ENCODE measurements at regions not wholly inside any gene's neighbourhood (a gene's known extent, or its start where the extent isn't known, plus 50 kb on each side); places are given as distances from the start of the nearest gene placed in this dataset.

- Histone ChIP-seq H3K27ac (ENCODE audit: low read depth in 1 of 2, low read length in 2 of 2) (no peak overlapping the region), H3K9ac (ENCODE audit: insufficient read depth, low read length, poor library complexity, severe bottlenecking) (no peak overlapping the region), H3K4me1 (ENCODE audit: control insufficient read depth in 1 of 2, insufficient read depth in 2 of 2, low read length in 2 of 2) (no peaks in the 10 kb centered on the region), H3K4me3 (replicated peaks in 1 of 3; ENCODE audit: low read depth in 2 of 3, low read length in 3 of 3) (no peak overlapping the region), H3K9me3 (replicated peaks in 1 of 2; ENCODE audit: control insufficient read depth in 1 of 2, insufficient read depth in 1 of 2, low read length in 2 of 2) (peaks cover 0 to 7% of the 10 kb centered on the region in 2 donors), H3K79me2 (ENCODE audit: insufficient read depth, low read length) (no peaks in the 10 kb centered on the region), H3K36me3 (replicated peaks in 1 of 2; ENCODE audit: control insufficient read depth in 1 of 2, insufficient read depth in 2 of 2, low read length in 2 of 2) (no peaks in the 10 kb centered on the region), H3K27me3 (ENCODE audit: control insufficient read depth in 2 of 2, insufficient read depth in 2 of 2, low read length in 2 of 2) (no peaks in the 10 kb centered on the region), H2AFZ (ENCODE audit: insufficient read depth, low read depth, low read length, poor library complexity, severe bottlenecking) (no peak overlapping the region), H3K4me2 (replicated peaks; ENCODE audit: extremely low read depth, low read length, poor library complexity, severe bottlenecking) (no peak overlapping the region), H4K20me1 (ENCODE audit: insufficient read depth, low read length) (no peaks in the 10 kb centered on the region)
- H3K4me3 Mint-ChIP-seq = no peak overlapping the region
- H3K27me3 Mint-ChIP-seq (ENCODE audit: low read depth in 3 of 3) = no peaks in the 10 kb centered on the region
- WGBS (ENCODE audit: insufficient coverage) = 76% methylated on average over 2 of the region's 3 CpGs
- H3K4me1 Mint-ChIP-seq = no peaks in the 10 kb centered on the region
- intact Hi-C loops (cut with micrococcal nuclease) = no loop called here
- H3K36me3 Mint-ChIP-seq = no peaks in the 10 kb centered on the region
- no peak for DNase-seq
- peaks cover 0 to 9% (median 3%) of the 10 kb centered on the region in 7 donors for H3K9me3 Mint-ChIP-seq
- H3K27ac Mint-ChIP-seq = no peak overlapping the region
- TF ChIP-seq, protein P1, sequence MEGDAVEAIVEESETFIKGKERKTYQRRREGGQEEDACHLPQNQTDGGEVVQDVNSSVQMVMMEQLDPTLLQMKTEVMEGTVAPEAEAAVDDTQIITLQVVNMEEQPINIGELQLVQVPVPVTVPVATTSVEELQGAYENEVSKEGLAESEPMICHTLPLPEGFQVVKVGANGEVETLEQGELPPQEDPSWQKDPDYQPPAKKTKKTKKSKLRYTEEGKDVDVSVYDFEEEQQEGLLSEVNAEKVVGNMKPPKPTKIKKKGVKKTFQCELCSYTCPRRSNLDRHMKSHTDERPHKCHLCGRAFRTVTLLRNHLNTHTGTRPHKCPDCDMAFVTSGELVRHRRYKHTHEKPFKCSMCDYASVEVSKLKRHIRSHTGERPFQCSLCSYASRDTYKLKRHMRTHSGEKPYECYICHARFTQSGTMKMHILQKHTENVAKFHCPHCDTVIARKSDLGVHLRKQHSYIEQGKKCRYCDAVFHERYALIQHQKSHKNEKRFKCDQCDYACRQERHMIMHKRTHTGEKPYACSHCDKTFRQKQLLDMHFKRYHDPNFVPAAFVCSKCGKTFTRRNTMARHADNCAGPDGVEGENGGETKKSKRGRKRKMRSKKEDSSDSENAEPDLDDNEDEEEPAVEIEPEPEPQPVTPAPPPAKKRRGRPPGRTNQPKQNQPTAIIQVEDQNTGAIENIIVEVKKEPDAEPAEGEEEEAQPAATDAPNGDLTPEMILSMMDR (IDR thresholded peaks at IDR 0.05) = no peak
Measured at GRCh38 chr2:48824116-48824515, 68.6 kb upstream of the LHCGR start.

- Histone ChIP-seq H3K4me1 (ENCODE audit: control insufficient read depth in 1 of 2, insufficient read depth in 2 of 2, low read length in 2 of 2) (no peaks in the 10 kb centered on the region), H3K36me3 (replicated peaks in 1 of 2; ENCODE audit: control insufficient read depth in 1 of 2, insufficient read depth in 2 of 2, low read length in 2 of 2) (no peaks in the 10 kb centered on the region), H3K27me3 (ENCODE audit: control insufficient read depth in 2 of 2, insufficient read depth in 2 of 2, low read length in 2 of 2) (no peaks in the 10 kb centered on the region), H2AFZ (ENCODE audit: insufficient read depth, low read depth, low read length, poor library complexity, severe bottlenecking) (no peak overlapping the region), H4K20me1 (ENCODE audit: insufficient read depth, low read length) (no peaks in the 10 kb centered on the region), H3K4me3 (replicated peaks in 1 of 3; ENCODE audit: low read depth in 2 of 3, low read length in 3 of 3) (no peak overlapping the region), H3K79me2 (ENCODE audit: insufficient read depth, low read length) (no peaks in the 10 kb centered on the region), H3K9ac (ENCODE audit: insufficient read depth, low read length, poor library complexity, severe bottlenecking) (no peak overlapping the region), H3K4me2 (replicated peaks; ENCODE audit: extremely low read depth, low read length, poor library complexity, severe bottlenecking) (no peak overlapping the region), H3K27ac (ENCODE audit: low read depth in 1 of 2, low read length in 2 of 2) (no peak overlapping the region), H3K9me3 (replicated peaks in 1 of 2; ENCODE audit: control insufficient read depth in 1 of 2, insufficient read depth in 1 of 2, low read length in 2 of 2) (no peaks in the 10 kb centered on the region)
- DNase-seq = no peak
- Mint-ChIP-seq H3K4me3 (no peak overlapping the region), H3K9me3 (peaks cover 0 to 3% (median 0%) of the 10 kb centered on the region in 7 donors), H3K27ac (no peak overlapping the region), H3K4me1 (no peaks in the 10 kb centered on the region), H3K36me3 (no peaks in the 10 kb centered on the region), H3K27me3 (ENCODE audit: low read depth in 3 of 3) (peaks cover 0 to 2% (median 0%) of the 10 kb centered on the region in 3 donors)
- WGBS (ENCODE audit: insufficient coverage) = no CpG with 5 or more reads among the region's 2 CpGs
- TF ChIP-seq, protein P1 (IDR thresholded peaks at IDR 0.05) = no peak
- intact Hi-C loops (cut with micrococcal nuclease) = no loop called here
Measured at GRCh38 chr2:48819206-48819735, 63.7 kb upstream of the LHCGR start.

Data from CD14-positive monocyte (primary cell).